NCI-H2171 (cell line): ENCODE measurements at regions not wholly inside any gene's neighbourhood (a gene's known extent, or its start where the extent isn't known, plus 50 kb on each side); places are given as distances from the start of the nearest gene placed in this dataset.
"Not testable (repeated sequence)": the region's sequence is repeated elsewhere in the genome, so short reads cannot be mapped to it uniquely, and the experiment has no call there.

Source experiments
- DNase-seq: peaks from one replicate; lab custom pipeline; 2025; lab: John Stamatoyannopoulos, UW

- DNase-seq, result no peak
Observed at GRCh38 chr12:25328072-25328712, 77.5 kb upstream of the KRAS start.

GRCh38 chr12:25327321-25327720, 76.6 kb upstream of the KRAS start:
- no peak for DNase-seq

- DNase-seq, result no peak
Observed at GRCh38 chr12:25326326-25326725, 75.6 kb upstream of the KRAS start.

GRCh38 chr12:25324861-25325260, 74.1 kb upstream of the KRAS start:
- no peak for DNase-seq

GRCh38 chr12:25323581-25323982, 72.9 kb upstream of the KRAS start:
- DNase-seq, result no peak

GRCh38 chr12:25322918-25323531, 72.3 kb upstream of the KRAS start:
- no peak for DNase-seq

- no peak for DNase-seq
Observed at GRCh38 chr12:25322351-25322750, 71.6 kb upstream of the KRAS start.

GRCh38 chr12:25321772-25322171, 71.0 kb upstream of the KRAS start:
- DNase-seq, result no peak

GRCh38 chr12:25320123-25321006, 69.6 kb upstream of the KRAS start:
- no peak for DNase-seq

- no peak for DNase-seq
Observed at GRCh38 chr12:25319233-25319984, 68.7 kb upstream of the KRAS start.

GRCh38 chr12:25317553-25317952, 66.8 kb upstream of the KRAS start:
- no peak for DNase-seq

- DNase-seq, result no peak
Observed at GRCh38 chr12:25315388-25315787, 64.7 kb upstream of the KRAS start.

- not testable (repeated sequence) for DNase-seq
Observed at GRCh38 chr12:25313266-25313990, 62.7 kb upstream of the KRAS start.

- DNase-seq, result no peak
Observed at GRCh38 chr12:25311506-25311905, 60.8 kb upstream of the KRAS start.

- DNase-seq, result not testable (repeated sequence)
Observed at GRCh38 chr12:25310071-25310470, 59.3 kb upstream of the KRAS start.

GRCh38 chr12:25308756-25309155, 58.0 kb upstream of the KRAS start:
- DNase-seq, result no peak

GRCh38 chr12:25307818-25308217, 57.1 kb upstream of the KRAS start:
- no peak for DNase-seq

- no peak for DNase-seq
Observed at GRCh38 chr12:25301798-25302197, 51.1 kb upstream of the KRAS start.
